Uterus (tissue), 2 donors: ENCODE measurements at regions not wholly inside any gene's neighbourhood (a gene's known extent, or its start where the extent isn't known, plus 50 kb on each side); places are given as distances from the start of the nearest gene placed in this dataset.

ENCODE experiments used
- POLR2A ChIP-seq, 2 donors: fragments of 450-650 bp; IDR thresholded peaks; one replicate each; pipeline ENCODE4 v1.6.1; 2016; ENCODE audit warnings: antibody characterized with exemption in 2 of 2, mild to moderate bottlenecking in 1 of 2, moderate library complexity in 1 of 2
- TF ChIP-seq, protein P1 (sequence below), 4 experiments: fragments of 200-600 bp in 2 of 4; fragments of 450-650 bp in 2 of 4; sonication (generic) in 2 of 4; IDR thresholded peaks; one replicate each; pipeline ENCODE4 v1.5.1; 2016 to 2019; ENCODE audit warnings: antibody characterized with exemption in 4 of 4, mild to moderate bottlenecking in 2 of 4, moderate library complexity in 1 of 4

- no peak for TF ChIP-seq POLR2A (IDR thresholded peaks at IDR 0.05)
- TF ChIP-seq, protein P1, sequence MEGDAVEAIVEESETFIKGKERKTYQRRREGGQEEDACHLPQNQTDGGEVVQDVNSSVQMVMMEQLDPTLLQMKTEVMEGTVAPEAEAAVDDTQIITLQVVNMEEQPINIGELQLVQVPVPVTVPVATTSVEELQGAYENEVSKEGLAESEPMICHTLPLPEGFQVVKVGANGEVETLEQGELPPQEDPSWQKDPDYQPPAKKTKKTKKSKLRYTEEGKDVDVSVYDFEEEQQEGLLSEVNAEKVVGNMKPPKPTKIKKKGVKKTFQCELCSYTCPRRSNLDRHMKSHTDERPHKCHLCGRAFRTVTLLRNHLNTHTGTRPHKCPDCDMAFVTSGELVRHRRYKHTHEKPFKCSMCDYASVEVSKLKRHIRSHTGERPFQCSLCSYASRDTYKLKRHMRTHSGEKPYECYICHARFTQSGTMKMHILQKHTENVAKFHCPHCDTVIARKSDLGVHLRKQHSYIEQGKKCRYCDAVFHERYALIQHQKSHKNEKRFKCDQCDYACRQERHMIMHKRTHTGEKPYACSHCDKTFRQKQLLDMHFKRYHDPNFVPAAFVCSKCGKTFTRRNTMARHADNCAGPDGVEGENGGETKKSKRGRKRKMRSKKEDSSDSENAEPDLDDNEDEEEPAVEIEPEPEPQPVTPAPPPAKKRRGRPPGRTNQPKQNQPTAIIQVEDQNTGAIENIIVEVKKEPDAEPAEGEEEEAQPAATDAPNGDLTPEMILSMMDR (IDR thresholded peaks at IDR 0.05) = no peak
Observed at GRCh38 chr14:31953210-31953609, 123.9 kb upstream of the ARHGAP5 start.
